HFF-Myc (cell line): ENCODE measurements at regions not wholly inside any gene's neighbourhood (a gene's known extent, or its start where the extent isn't known, plus 50 kb on each side); places are given as distances from the start of the nearest gene placed in this dataset.
"Not testable (repeated sequence)": the region's sequence is repeated elsewhere in the genome, so short reads cannot be mapped to it uniquely, and the experiment has no call there.

ENCODE experiments used
- DNase-seq: peaks from one replicate; pipeline ENCODE4 v3.0.0-alpha.2; 2011; ENCODE audit warnings: low read depth; ENCODE audit errors: extremely low read depth
- H3K4me3 ChIP-seq: replicated peaks from 2 replicates; pipeline ENCODE4 v1.5.1; 2011; ENCODE audit warnings: low read depth, mild to moderate bottlenecking, control low read depth, low read length
- TF ChIP-seq, protein P1 (sequence below): IDR thresholded peaks from 2 replicates; pipeline ENCODE4 v1.5.1; 2012; ENCODE audit warnings: mild to moderate bottlenecking, low read depth, low read length, control low read depth; ENCODE audit errors: missing control alignments

DNA sequence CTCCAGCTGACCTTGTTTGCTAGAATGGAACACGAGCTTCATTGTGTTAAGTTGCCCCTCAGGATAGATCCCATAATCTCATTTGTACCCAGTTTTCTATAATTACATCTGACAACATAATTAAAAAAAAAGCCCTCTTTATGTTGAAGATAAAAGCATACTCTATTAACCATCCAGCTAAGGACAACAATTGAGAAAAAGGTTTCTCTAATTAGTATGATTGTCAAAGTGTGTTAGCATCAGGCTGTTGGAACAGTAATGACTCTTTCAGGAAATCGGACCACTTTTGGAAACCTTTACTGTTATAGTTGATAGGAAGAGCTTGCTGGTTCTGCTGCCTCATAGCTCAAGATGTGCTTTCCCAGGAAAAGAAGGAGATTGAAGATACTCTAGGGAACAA lies 172.6 kb downstream of the FHIP1A start:
- DNase-seq = no peak
- TF ChIP-seq, protein P1, sequence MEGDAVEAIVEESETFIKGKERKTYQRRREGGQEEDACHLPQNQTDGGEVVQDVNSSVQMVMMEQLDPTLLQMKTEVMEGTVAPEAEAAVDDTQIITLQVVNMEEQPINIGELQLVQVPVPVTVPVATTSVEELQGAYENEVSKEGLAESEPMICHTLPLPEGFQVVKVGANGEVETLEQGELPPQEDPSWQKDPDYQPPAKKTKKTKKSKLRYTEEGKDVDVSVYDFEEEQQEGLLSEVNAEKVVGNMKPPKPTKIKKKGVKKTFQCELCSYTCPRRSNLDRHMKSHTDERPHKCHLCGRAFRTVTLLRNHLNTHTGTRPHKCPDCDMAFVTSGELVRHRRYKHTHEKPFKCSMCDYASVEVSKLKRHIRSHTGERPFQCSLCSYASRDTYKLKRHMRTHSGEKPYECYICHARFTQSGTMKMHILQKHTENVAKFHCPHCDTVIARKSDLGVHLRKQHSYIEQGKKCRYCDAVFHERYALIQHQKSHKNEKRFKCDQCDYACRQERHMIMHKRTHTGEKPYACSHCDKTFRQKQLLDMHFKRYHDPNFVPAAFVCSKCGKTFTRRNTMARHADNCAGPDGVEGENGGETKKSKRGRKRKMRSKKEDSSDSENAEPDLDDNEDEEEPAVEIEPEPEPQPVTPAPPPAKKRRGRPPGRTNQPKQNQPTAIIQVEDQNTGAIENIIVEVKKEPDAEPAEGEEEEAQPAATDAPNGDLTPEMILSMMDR = no peak
- no peak overlapping the region for H3K4me3 ChIP-seq

DNA sequence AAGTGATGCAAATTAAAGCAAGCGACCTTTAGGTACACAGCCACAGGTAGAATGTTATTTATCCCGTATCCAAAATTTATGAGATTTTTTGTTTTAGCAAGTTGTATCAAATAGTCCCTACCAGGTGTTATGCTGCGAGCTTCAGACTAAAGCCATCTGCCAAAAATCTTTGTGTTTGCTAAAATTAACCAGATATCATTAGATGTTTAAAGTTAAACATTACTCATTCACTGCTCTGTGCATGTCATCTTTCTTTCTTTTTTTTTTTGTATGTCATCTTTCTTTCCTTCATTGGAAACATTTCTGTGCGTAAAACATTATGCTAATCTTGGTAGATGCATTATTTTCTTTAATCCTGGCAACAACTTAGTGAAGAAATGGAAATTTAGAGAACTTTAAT lies 173.1 kb downstream of the FHIP1A start:
- TF ChIP-seq, protein P1 = no peak
- H3K4me3 ChIP-seq = no peak overlapping the region
- no peak for DNase-seq

DNA sequence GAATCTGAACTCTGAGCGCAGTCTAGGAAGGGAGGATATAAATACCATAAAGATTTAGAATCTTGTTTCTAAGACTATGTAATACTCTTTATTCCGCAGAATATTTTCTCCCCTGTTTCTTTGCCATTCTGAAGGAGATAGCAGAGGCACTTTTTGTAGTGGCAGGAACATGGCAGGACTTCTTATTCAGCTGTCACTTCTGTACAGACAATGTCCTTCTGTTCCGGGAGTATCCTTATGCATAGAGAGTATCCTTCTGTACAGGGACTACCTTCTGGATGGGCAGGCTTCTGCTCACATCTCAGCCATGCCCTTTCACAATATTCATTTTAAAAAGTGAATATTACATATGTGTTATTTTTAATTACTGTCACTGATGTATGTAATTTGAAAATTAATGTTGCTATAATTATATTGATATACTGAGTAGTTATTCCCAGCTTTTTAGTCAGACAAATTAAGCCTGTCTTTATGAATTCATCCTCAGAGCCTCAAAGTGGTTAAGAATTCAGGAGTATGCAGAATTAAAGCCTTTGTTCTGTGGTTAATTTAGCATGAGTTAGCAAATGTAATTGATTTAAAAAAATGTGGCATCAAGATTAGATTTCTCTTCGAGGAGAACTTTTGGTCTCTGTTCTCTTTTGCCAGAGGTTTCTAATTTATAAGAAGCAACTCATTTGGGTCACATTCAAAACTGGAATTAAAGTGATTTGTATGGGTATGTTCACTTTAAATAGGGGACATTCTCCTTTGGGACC lies 174.4 kb downstream of the FHIP1A start:
- no peak for DNase-seq
- TF ChIP-seq, protein P1 = no peak
- H3K4me3 ChIP-seq = no peak overlapping the region

DNA sequence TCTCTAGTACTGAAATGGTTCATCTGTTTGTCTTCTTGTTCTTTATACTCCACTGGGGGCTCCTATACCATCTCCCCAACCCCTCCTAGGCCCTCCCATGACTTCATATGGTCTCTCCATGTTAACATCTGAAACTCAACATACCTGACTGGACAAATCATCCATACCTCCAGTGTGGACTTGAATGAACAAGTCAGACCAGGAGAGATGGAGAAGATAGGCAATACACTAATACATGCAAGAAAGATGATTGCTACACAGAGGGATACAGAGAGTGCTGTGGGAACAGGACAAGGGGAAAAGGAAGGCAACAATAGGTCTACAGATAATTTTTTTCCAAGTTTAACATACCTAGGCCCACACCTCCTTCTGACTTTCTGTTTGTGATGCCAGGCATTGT lies 175.1 kb downstream of the FHIP1A start:
- DNase-seq = no peak
- TF ChIP-seq, protein P1 = no peak
- no peak overlapping the region for H3K4me3 ChIP-seq

DNA sequence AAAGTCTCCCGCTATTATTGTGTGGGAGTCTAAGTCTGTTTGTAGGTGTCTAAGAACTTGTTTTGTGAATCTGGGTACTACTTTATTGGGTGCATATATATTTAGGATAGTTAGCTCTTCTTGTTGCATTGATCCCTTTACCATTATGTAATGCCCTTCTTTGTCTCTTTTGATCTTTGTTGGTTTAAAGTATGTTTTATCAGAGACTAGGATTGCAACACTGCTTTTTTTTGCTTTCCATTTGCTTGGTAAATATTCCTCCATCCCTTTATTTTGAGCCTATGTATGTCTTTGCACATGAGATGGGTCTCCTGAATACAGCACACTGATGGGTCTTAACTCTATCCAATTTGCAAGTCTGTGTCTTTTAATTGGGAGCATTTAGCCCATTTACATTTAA lies 165.2 kb downstream of the GATB start:
- H3K4me3 ChIP-seq, DNase-seq: not testable (repeated sequence)

DNA sequence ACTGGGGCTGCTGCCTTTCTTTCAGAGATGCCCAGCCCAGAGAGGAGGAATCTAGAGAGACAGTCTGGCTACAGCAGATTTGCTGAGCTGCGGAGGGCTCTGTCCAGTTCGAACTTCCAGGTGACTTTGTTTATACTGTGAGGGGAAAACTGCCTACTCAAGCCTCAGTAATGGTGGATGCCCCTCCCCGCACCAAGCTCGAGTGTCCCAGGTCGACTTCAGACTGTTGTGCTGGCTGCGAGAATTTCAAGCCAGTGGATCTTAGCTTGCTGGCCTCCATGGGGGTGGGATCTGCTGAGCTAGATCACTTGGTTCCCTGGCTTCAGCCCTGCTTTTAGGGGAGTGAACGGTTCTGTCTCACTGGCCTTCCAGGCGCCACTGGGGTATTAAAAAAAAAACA lies 163.1 kb downstream of the GATB start:
- not testable (repeated sequence) for DNase-seq

DNA sequence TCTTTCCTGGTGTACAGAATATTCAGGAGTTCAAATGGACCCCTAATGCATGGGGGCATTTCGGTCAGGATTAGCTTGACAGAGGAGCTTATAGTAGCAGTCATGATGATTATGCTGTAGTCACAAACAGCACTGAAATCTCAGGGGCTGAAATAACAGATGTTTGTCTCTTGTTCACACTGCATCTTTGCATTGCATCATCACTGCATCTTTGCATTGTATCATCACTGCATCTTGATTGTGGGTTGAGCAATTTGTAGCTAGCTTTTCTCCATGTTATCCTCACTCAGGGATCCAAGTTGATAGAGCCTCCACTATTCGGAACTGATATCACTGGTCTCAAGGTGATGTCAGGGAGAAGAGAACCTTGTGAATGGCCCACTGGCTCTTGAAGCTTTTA lies 160.9 kb downstream of the GATB start:
- DNase-seq = no peak
- TF ChIP-seq, protein P1 = no peak
- no peak overlapping the region for H3K4me3 ChIP-seq

More for the DNA sequence above, 163.1 kb downstream of the GATB start:
- not testable (repeated sequence) for H3K4me3 ChIP-seq

DNA sequence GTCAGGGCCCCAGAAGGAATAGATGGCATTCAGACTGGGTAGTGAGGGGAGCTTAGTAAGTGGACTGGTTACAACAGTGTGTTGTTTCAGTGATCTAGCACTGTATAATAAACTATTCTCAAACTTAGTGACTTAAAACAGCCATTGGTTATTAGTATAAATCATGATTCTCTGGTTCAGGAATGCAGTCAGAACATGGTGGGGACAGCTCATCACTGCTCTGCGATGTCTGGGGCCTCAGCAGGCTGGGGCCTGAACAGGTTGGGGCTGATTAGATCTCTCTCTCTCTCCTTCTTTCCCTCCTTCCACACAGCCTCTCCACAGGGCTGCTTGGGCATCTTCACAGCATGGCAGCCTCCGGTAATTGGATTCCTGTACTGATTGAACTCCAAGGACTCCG lies 160.4 kb downstream of the GATB start:
- H3K4me3 ChIP-seq = no peak overlapping the region
- TF ChIP-seq, protein P1 = no peak
- no peak for DNase-seq
